SK-N-SH (cell line): ENCODE measurements at regions not wholly inside any gene's neighbourhood (a gene's known extent, or its start where the extent isn't known, plus 50 kb on each side); places are given as distances from the start of the nearest gene placed in this dataset.

Experiments
- EP300 ChIP-seq, 2 experiments: IDR thresholded peaks; 2 replicates each; pipeline versions ENCODE4 v1.4.0 to v1.6.1; 2012; ENCODE audit warnings: borderline replicate concordance in 1 of 2, low read depth in 1 of 2, low read length in 1 of 2
- GABPA ChIP-seq: IDR thresholded peaks from 2 replicates; pipeline ENCODE4 v1.4.0; 2012; ENCODE audit warnings: low read depth, mild to moderate bottlenecking
- JUND ChIP-seq: IDR thresholded peaks from 2 replicates; pipeline ENCODE4 v1.4.0; 2012
- POLR2AphosphoS5 ChIP-seq: IDR thresholded peaks from 2 replicates; pipeline ENCODE4 v1.6.1; 2012; ENCODE audit warnings: low read depth, low read length
- RAD21 ChIP-seq: IDR thresholded peaks from 2 replicates; pipeline ENCODE4 v1.6.1; 2012; ENCODE audit warnings: mild to moderate bottlenecking, low read length
- SIN3A ChIP-seq: IDR thresholded peaks from 2 replicates; pipeline ENCODE4 v1.6.1; 2012; ENCODE audit warnings: low read depth, mild to moderate bottlenecking, low read length, moderate library complexity, borderline replicate concordance
- TAF1 ChIP-seq: IDR thresholded peaks from 2 replicates; pipeline ENCODE4 v1.6.1; 2012; ENCODE audit warnings: low read depth, mild to moderate bottlenecking, low read length, moderate library complexity, borderline replicate concordance
- TCF12 ChIP-seq: IDR thresholded peaks from 2 replicates; pipeline ENCODE4 v1.4.0; 2012
- YY1 ChIP-seq: IDR thresholded peaks from 2 replicates; pipeline ENCODE4 v1.4.0; 2012; ENCODE audit warnings: low read depth, mild to moderate bottlenecking
- TF ChIP-seq, protein P1 (sequence below): fragments of 200-600 bp; sonication (generic); IDR thresholded peaks from 2 replicates; pipeline ENCODE4 v1.6.1; 2017; ENCODE audit warnings: antibody characterized with exemption, mild to moderate bottlenecking, moderate library complexity
- TF ChIP-seq, protein P2 (sequence below): IDR thresholded peaks from 2 replicates; pipeline ENCODE4 v1.6.1; 2012; ENCODE audit warnings: mild to moderate bottlenecking, low read depth, low read length, moderate library complexity
- TF ChIP-seq, protein P3 (sequence below): IDR thresholded peaks from 2 replicates; pipeline ENCODE4 v1.4.0; 2012; ENCODE audit warnings: low read depth, borderline replicate concordance

DNA sequence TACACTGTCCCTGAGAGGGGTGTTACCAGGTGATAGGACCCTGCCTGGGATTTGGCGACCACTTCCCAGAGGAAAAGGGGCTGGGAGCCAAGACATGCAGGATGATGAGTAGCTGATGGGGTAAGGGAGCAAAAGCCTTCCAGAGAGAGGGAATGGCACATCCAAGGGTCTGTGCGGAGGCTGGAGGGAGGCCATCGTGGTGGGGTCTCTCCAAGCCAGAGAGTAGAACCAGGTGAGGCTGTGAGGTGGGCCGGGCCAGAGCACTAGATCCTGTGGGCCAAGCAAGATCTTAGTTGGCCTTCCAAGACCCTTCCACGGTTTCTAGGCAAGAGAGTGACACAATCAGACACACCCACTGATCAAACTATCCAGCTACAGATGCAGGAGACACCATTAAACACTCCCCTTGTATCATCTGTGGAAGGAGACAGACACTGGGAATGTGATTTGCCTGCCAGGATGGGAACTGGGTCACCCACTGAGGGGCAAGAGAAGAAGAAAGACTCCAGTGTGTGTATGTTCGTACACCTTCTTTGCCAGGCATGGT is 128.9 kb downstream of the BANF2 start:
- no peak for TF ChIP-seq YY1
- no peak for TF ChIP-seq TCF12
- TF ChIP-seq, protein P1, sequence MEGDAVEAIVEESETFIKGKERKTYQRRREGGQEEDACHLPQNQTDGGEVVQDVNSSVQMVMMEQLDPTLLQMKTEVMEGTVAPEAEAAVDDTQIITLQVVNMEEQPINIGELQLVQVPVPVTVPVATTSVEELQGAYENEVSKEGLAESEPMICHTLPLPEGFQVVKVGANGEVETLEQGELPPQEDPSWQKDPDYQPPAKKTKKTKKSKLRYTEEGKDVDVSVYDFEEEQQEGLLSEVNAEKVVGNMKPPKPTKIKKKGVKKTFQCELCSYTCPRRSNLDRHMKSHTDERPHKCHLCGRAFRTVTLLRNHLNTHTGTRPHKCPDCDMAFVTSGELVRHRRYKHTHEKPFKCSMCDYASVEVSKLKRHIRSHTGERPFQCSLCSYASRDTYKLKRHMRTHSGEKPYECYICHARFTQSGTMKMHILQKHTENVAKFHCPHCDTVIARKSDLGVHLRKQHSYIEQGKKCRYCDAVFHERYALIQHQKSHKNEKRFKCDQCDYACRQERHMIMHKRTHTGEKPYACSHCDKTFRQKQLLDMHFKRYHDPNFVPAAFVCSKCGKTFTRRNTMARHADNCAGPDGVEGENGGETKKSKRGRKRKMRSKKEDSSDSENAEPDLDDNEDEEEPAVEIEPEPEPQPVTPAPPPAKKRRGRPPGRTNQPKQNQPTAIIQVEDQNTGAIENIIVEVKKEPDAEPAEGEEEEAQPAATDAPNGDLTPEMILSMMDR: no peak
- TF ChIP-seq, protein P2, sequence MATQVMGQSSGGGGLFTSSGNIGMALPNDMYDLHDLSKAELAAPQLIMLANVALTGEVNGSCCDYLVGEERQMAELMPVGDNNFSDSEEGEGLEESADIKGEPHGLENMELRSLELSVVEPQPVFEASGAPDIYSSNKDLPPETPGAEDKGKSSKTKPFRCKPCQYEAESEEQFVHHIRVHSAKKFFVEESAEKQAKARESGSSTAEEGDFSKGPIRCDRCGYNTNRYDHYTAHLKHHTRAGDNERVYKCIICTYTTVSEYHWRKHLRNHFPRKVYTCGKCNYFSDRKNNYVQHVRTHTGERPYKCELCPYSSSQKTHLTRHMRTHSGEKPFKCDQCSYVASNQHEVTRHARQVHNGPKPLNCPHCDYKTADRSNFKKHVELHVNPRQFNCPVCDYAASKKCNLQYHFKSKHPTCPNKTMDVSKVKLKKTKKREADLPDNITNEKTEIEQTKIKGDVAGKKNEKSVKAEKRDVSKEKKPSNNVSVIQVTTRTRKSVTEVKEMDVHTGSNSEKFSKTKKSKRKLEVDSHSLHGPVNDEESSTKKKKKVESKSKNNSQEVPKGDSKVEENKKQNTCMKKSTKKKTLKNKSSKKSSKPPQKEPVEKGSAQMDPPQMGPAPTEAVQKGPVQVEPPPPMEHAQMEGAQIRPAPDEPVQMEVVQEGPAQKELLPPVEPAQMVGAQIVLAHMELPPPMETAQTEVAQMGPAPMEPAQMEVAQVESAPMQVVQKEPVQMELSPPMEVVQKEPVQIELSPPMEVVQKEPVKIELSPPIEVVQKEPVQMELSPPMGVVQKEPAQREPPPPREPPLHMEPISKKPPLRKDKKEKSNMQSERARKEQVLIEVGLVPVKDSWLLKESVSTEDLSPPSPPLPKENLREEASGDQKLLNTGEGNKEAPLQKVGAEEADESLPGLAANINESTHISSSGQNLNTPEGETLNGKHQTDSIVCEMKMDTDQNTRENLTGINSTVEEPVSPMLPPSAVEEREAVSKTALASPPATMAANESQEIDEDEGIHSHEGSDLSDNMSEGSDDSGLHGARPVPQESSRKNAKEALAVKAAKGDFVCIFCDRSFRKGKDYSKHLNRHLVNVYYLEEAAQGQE: no peak
- TF ChIP-seq, protein P3, sequence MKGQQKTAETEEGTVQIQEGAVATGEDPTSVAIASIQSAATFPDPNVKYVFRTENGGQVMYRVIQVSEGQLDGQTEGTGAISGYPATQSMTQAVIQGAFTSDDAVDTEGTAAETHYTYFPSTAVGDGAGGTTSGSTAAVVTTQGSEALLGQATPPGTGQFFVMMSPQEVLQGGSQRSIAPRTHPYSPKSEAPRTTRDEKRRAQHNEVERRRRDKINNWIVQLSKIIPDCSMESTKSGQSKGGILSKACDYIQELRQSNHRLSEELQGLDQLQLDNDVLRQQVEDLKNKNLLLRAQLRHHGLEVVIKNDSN: no peak
- no peak for TF ChIP-seq JUND
- TF ChIP-seq EP300 (IDR thresholded peaks at IDR 0.05; ENCODE audit: borderline replicate concordance in 1 of 2, low read depth in 1 of 2, low read length in 1 of 2): no peak
- no peak for TF ChIP-seq RAD21
- TF ChIP-seq POLR2AphosphoS5: no peak
- no peak for TF ChIP-seq SIN3A
- no peak for TF ChIP-seq TAF1
- no peak for TF ChIP-seq GABPA
